Fibroblast of lung (primary cell): ENCODE measurements at regions not wholly inside any gene's neighbourhood (a gene's known extent, or its start where the extent isn't known, plus 50 kb on each side); places are given as distances from the start of the nearest gene placed in this dataset.

Experiments used
- CTCF ChIP-seq, 2 donors: IDR thresholded peaks in 1 of 2; conservative IDR thresholded peaks in 1 of 2; 1 replicate in 1 of 2; 2 replicates in 1 of 2; pipeline ENCODE4 v1.5.1; 2011 to 2012; ENCODE audit warnings: low read length in 2 of 2, control low read depth in 1 of 2, inconsistent platforms in 1 of 2, low read depth in 1 of 2, mild to moderate bottlenecking in 1 of 2
- EZH2 ChIP-seq: IDR thresholded peaks from 2 replicates; pipeline ENCODE4 v1.5.1; 2012; ENCODE audit warnings: low read length, control low read depth, mild to moderate bottlenecking; ENCODE audit errors: missing control alignments

GRCh38 chr2:106646605-106647004, 159.4 kb downstream of the CD8B2 start:
- TF ChIP-seq CTCF (conservative IDR thresholded peaks at IDR 0.05 in 1 of 2, IDR thresholded peaks at IDR 0.05 in 1 of 2; ENCODE audit: low read depth in 1 of 2, low read length in 2 of 2) = no peak
- no peak for TF ChIP-seq EZH2
